GM23338 (cell line): ENCODE measurements at regions not wholly inside any gene's neighbourhood (a gene's known extent, or its start where the extent isn't known, plus 50 kb on each side); places are given as distances from the start of the nearest gene placed in this dataset.

Source experiments
- ATAC-seq: fragments of 200-7000 bp; cut with Tn5 transposase; 3 replicates; pipeline ENCODE4 v1.9.1; 2020
- DNase-seq: peaks from one replicate; pipeline ENCODE4 v3.0.0-alpha.2; 2015; ENCODE audit warnings: low spot score
- H2AFZ ChIP-seq: fragments of 200-600 bp; sonication (generic); 2 replicates; pipeline ENCODE4 v1.8.0; 2016; ENCODE audit warnings: antibody characterized with exemption, mild to moderate bottlenecking, moderate library complexity
- H3F3A ChIP-seq: fragments of 200-600 bp; sonication (generic); replicated peaks from 2 replicates; pipeline ENCODE4 v1.8.0; 2017; ENCODE audit warnings: antibody characterized with exemption, mixed run types, low read depth
- H3K27ac ChIP-seq: fragments of 200-600 bp; sonication (generic); 2 replicates; pipeline ENCODE4 v1.6.1; 2016; ENCODE audit warnings: low read depth
- H3K27me3 ChIP-seq: fragments of 200-600 bp; sonication (generic); 2 replicates; pipeline ENCODE4 v1.8.0; 2016; ENCODE audit warnings: mild to moderate bottlenecking, mixed run types, moderate library complexity; ENCODE audit not compliant: insufficient read depth
- H3K36me3 ChIP-seq: fragments of 200-600 bp; sonication (generic); 2 replicates; pipeline ENCODE4 v1.8.0; 2016; ENCODE audit warnings: mild to moderate bottlenecking; ENCODE audit not compliant: insufficient read depth
- H3K4me1 ChIP-seq: fragments of 200-600 bp; sonication (generic); 2 replicates; pipeline ENCODE4 v1.8.0; 2016; ENCODE audit warnings: mild to moderate bottlenecking, moderate library complexity; ENCODE audit not compliant: insufficient read depth
- H3K4me2 ChIP-seq: fragments of 200-600 bp; sonication (generic); 2 replicates; pipeline ENCODE4 v1.7.1; 2017; ENCODE audit warnings: mixed run types
- H3K4me3 ChIP-seq: fragments of 200-600 bp; sonication (generic); 2 replicates; pipeline ENCODE4 v1.6.1; 2016; ENCODE audit warnings: mixed run types
- H3K79me2 ChIP-seq: fragments of 200-600 bp; sonication (generic); replicated peaks from 2 replicates; pipeline ENCODE4 v1.8.0; 2017; ENCODE audit warnings: mild to moderate bottlenecking; ENCODE audit not compliant: insufficient read depth
- H3K9me2 ChIP-seq: fragments of 200-600 bp; sonication (generic); 2 replicates; pipeline ENCODE4 v1.8.0; 2017; ENCODE audit not compliant: insufficient read depth
- H4K20me1 ChIP-seq: fragments of 200-600 bp; sonication (generic); replicated peaks from 2 replicates; pipeline ENCODE4 v1.8.0; 2017; ENCODE audit warnings: mild to moderate bottlenecking; ENCODE audit not compliant: insufficient read depth
- H3K27ac Mint-ChIP-seq: 2 replicates; pipeline ENCODE4 v1.8.0; 2020; ENCODE audit warnings: inconsistent platforms, mild to moderate bottlenecking, moderate library complexity, mixed read lengths
- H3K27me3 Mint-ChIP-seq: 3 replicates; pipeline ENCODE4 v1.8.0; 2022; ENCODE audit warnings: low read depth, mild to moderate bottlenecking, moderate library complexity, mixed read lengths, inconsistent platforms; ENCODE audit not compliant: insufficient read depth, poor library complexity
- H3K36me3 Mint-ChIP-seq: 3 replicates; pipeline ENCODE4 v1.8.0; 2021; ENCODE audit warnings: low read depth, mild to moderate bottlenecking, inconsistent platforms, moderate library complexity, mixed read lengths
- H3K4me1 Mint-ChIP-seq: 3 replicates; pipeline ENCODE4 v1.8.0; 2020; ENCODE audit warnings: mild to moderate bottlenecking, inconsistent platforms, mixed read lengths
- H3K4me3 Mint-ChIP-seq: 3 replicates; pipeline ENCODE4 v1.8.0; 2021; ENCODE audit warnings: moderate library complexity, mild to moderate bottlenecking, inconsistent platforms, mixed read lengths
- H3K9me3 Mint-ChIP-seq: 3 replicates; pipeline ENCODE4 v1.8.0; 2020; ENCODE audit warnings: moderate library complexity, mild to moderate bottlenecking, inconsistent platforms, mixed read lengths
- CREB1 ChIP-seq: fragments of 250-450 bp; sonication (Bioruptor Pico); IDR thresholded peaks from 2 replicates; pipeline ENCODE4 v1.5.0; 2020; ENCODE audit warnings: low read depth, mild to moderate bottlenecking, moderate library complexity
- EZH2 ChIP-seq: fragments of 200-600 bp; sonication (generic); IDR thresholded peaks from one replicate; pipeline ENCODE4 v1.8.0; 2017; ENCODE audit warnings: antibody characterized with exemption, mild to moderate bottlenecking, low read depth; ENCODE audit not compliant: unreplicated experiment
- EZH2phosphoT487 ChIP-seq: fragments of 200-600 bp; sonication (generic); IDR thresholded peaks from one replicate; pipeline ENCODE4 v1.8.1; 2018; ENCODE audit warnings: antibody characterized with exemption; ENCODE audit not compliant: unreplicated experiment
- JUNB ChIP-seq: IDR thresholded peaks from one replicate; pipeline ENCODE4 v1.6.1; 2016; ENCODE audit warnings: antibody characterized with exemption; ENCODE audit not compliant: unreplicated experiment
- NANOG ChIP-seq: IDR thresholded peaks from 2 replicates; pipeline ENCODE4 v1.6.1; 2016; ENCODE audit warnings: antibody characterized with exemption, borderline replicate concordance
- POLR2AphosphoS5 ChIP-seq: IDR thresholded peaks from 2 replicates; pipeline ENCODE4 v1.6.1; 2016; ENCODE audit warnings: antibody characterized with exemption, low read depth
- STAT1 ChIP-seq: IDR thresholded peaks from one replicate; pipeline ENCODE4 v1.6.1; 2016; ENCODE audit warnings: antibody characterized with exemption; ENCODE audit not compliant: unreplicated experiment
- ZNF114 ChIP-seq: fragments of 250-450 bp; sonication (Bioruptor Pico); IDR thresholded peaks from 2 replicates; pipeline ENCODE4 v1.5.0; 2020; ENCODE audit warnings: mild to moderate bottlenecking, moderate library complexity
- ZNF331 ChIP-seq: fragments of 250-450 bp; sonication (Bioruptor Pico); IDR thresholded peaks from 2 replicates; pipeline ENCODE4 v1.5.0; 2020; ENCODE audit warnings: low read depth, mild to moderate bottlenecking, moderate library complexity
- TF ChIP-seq, protein P1 (sequence below): IDR thresholded peaks from 2 replicates; pipeline ENCODE4 v1.6.1; 2016; ENCODE audit warnings: antibody characterized with exemption
- TF ChIP-seq, protein P2 (sequence below): fragments of 250-450 bp; sonication (Bioruptor Pico); IDR thresholded peaks from 2 replicates; pipeline ENCODE4 v1.5.0; 2020; ENCODE audit warnings: mild to moderate bottlenecking, moderate library complexity
- TF ChIP-seq, protein P3 (sequence below), 2 experiments: fragments of 200-600 bp in 1 of 2; sonication (generic) in 1 of 2; conservative IDR thresholded peaks; 2 replicates each; pipeline versions ENCODE4 v1.5.1 to v1.6.1; 2016 to 2017; ENCODE audit warnings: antibody characterized with exemption in 2 of 2, low read depth in 2 of 2, mild to moderate bottlenecking in 2 of 2, moderate library complexity in 1 of 2
- TF ChIP-seq, protein P4 (sequence below): IDR thresholded peaks from one replicate; pipeline ENCODE4 v1.6.1; 2018; ENCODE audit warnings: antibody characterized with exemption; ENCODE audit not compliant: unreplicated experiment

DNA sequence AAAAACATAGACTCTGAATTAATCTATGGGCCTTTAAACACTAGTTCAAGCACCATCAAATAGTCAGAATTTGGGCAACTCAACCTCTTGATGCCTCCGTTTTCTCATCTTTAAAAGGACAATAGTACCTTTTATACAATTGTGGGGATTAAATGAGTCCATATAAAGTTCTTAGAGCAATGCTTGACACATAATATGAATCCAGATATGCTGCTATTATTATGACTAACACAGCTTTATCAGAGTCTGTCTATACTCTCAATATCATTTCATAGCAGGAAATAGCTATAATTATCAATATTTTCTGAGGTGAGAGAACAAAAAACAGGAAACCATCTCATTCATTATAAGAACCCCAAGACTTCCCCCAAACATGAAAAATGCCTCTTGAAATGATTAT lies 430.5 kb upstream of the XYLT1 start (continued):
- TF ChIP-seq, protein P1, sequence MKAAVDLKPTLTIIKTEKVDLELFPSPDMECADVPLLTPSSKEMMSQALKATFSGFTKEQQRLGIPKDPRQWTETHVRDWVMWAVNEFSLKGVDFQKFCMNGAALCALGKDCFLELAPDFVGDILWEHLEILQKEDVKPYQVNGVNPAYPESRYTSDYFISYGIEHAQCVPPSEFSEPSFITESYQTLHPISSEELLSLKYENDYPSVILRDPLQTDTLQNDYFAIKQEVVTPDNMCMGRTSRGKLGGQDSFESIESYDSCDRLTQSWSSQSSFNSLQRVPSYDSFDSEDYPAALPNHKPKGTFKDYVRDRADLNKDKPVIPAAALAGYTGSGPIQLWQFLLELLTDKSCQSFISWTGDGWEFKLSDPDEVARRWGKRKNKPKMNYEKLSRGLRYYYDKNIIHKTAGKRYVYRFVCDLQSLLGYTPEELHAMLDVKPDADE: no peak
- no peak for TF ChIP-seq JUNB
- no peak for TF ChIP-seq NANOG
- no peak for TF ChIP-seq POLR2AphosphoS5
- TF ChIP-seq EZH2phosphoT487: no peak

DNA sequence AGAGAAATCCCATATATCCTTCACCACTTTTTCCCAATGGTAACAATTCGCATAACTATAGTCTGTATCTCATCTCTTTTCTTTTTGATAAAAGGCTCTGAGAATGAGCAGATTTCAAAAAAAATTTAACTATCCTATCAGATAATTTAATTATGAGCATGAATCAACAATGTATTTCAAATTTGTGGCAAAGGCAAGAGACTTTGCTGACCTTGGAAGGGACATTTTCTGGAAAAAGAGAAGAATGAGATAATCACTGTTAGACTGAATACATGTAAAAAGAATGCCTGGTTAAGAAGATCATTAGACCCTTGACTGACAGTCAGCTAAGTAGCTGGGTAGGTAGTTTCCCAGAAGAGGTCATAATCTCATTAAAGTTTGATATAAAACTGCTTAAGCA lies 428.4 kb upstream of the XYLT1 start:
- DNase-seq: no peak
- Mint-ChIP-seq H3K27me3 (no peaks in the 10 kb centered on the region), H3K4me3 (no peak overlapping the region), H3K27ac (no peak overlapping the region), H3K36me3 (no peaks in the 10 kb centered on the region), H3K9me3 (peaks cover 3% of the 10 kb centered on the region; the same call in 1 of the 3 replicates), H3K4me1 (no peaks in the 10 kb centered on the region)
- H3K27ac ChIP-seq: no peak overlapping the region
- H3K4me1 ChIP-seq: no peaks in the 10 kb centered on the region
- no peaks in the 10 kb centered on the region for H3F3A ChIP-seq
- no peaks in the 10 kb centered on the region for H3K27me3 ChIP-seq
- H3K36me3 ChIP-seq: no peaks in the 10 kb centered on the region
- no peak for ATAC-seq
- no peaks in the 10 kb centered on the region for H4K20me1 ChIP-seq
- H3K9me2 ChIP-seq: peaks cover 5% of the 10 kb centered on the region; the same call in 1 of the 2 replicates
- no peaks in the 10 kb centered on the region for H3K79me2 ChIP-seq
- no peak overlapping the region for H3K4me2 ChIP-seq
- no peak overlapping the region for H2AFZ ChIP-seq
- no peak overlapping the region for H3K4me3 ChIP-seq
- TF ChIP-seq, protein P2, sequence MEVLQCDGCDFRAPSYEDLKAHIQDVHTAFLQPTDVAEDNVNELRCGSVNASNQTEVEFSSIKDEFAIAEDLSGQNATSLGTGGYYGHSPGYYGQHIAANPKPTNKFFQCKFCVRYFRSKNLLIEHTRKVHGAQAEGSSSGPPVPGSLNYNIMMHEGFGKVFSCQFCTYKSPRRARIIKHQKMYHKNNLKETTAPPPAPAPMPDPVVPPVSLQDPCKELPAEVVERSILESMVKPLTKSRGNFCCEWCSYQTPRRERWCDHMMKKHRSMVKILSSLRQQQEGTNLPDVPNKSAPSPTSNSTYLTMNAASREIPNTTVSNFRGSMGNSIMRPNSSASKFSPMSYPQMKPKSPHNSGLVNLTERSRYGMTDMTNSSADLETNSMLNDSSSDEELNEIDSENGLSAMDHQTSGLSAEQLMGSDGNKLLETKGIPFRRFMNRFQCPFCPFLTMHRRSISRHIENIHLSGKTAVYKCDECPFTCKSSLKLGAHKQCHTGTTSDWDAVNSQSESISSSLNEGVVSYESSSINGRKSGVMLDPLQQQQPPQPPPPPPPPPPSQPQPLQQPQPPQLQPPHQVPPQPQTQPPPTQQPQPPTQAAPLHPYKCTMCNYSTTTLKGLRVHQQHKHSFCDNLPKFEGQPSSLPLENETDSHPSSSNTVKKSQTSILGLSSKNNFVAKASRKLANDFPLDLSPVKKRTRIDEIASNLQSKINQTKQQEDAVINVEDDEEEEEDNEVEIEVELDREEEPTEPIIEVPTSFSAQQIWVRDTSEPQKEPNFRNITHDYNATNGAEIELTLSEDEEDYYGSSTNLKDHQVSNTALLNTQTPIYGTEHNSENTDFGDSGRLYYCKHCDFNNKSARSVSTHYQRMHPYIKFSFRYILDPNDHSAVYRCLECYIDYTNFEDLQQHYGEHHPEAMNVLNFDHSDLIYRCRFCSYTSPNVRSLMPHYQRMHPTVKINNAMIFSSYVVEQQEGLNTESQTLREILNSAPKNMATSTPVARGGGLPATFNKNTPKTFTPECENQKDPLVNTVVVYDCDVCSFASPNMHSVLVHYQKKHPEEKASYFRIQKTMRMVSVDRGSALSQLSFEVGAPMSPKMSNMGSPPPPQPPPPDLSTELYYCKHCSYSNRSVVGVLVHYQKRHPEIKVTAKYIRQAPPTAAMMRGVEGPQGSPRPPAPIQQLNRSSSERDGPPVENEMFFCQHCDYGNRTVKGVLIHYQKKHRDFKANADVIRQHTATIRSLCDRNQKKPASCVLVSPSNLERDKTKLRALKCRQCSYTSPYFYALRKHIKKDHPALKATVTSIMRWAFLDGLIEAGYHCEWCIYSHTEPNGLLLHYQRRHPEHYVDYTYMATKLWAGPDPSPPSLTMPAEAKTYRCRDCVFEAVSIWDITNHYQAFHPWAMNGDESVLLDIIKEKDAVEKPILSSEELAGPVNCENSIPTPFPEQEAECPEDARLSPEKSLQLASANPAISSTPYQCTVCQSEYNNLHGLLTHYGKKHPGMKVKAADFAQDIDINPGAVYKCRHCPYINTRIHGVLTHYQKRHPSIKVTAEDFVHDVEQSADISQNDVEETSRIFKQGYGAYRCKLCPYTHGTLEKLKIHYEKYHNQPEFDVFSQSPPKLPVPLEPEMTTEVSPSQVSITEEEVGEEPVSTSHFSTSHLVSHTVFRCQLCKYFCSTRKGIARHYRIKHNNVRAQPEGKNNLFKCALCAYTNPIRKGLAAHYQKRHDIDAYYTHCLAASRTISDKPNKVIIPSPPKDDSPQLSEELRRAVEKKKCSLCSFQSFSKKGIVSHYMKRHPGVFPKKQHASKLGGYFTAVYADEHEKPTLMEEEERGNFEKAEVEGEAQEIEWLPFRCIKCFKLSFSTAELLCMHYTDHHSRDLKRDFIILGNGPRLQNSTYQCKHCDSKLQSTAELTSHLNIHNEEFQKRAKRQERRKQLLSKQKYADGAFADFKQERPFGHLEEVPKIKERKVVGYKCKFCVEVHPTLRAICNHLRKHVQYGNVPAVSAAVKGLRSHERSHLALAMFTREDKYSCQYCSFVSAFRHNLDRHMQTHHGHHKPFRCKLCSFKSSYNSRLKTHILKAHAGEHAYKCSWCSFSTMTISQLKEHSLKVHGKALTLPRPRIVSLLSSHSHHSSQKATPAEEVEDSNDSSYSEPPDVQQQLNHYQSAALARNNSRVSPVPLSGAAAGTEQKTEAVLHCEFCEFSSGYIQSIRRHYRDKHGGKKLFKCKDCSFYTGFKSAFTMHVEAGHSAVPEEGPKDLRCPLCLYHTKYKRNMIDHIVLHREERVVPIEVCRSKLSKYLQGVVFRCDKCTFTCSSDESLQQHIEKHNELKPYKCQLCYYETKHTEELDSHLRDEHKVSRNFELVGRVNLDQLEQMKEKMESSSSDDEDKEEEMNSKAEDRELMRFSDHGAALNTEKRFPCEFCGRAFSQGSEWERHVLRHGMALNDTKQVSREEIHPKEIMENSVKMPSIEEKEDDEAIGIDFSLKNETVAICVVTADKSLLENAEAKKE (CRISPR knock-in tag): no peak
- no peak for TF ChIP-seq POLR2AphosphoS5
- TF ChIP-seq EZH2phosphoT487: no peak
- no peak for TF ChIP-seq EZH2
- no peak for TF ChIP-seq JUNB
- no peak for TF ChIP-seq STAT1
- no peak for TF ChIP-seq CREB1 (CRISPR knock-in tag)
- TF ChIP-seq ZNF331 (CRISPR knock-in tag): no peak
- TF ChIP-seq ZNF114: no peak
- no peak for TF ChIP-seq NANOG
- TF ChIP-seq, protein P3, sequence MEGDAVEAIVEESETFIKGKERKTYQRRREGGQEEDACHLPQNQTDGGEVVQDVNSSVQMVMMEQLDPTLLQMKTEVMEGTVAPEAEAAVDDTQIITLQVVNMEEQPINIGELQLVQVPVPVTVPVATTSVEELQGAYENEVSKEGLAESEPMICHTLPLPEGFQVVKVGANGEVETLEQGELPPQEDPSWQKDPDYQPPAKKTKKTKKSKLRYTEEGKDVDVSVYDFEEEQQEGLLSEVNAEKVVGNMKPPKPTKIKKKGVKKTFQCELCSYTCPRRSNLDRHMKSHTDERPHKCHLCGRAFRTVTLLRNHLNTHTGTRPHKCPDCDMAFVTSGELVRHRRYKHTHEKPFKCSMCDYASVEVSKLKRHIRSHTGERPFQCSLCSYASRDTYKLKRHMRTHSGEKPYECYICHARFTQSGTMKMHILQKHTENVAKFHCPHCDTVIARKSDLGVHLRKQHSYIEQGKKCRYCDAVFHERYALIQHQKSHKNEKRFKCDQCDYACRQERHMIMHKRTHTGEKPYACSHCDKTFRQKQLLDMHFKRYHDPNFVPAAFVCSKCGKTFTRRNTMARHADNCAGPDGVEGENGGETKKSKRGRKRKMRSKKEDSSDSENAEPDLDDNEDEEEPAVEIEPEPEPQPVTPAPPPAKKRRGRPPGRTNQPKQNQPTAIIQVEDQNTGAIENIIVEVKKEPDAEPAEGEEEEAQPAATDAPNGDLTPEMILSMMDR (conservative IDR thresholded peaks at IDR 0.05; ENCODE audit: low read depth in 2 of 2): no peak
- TF ChIP-seq, protein P4, sequence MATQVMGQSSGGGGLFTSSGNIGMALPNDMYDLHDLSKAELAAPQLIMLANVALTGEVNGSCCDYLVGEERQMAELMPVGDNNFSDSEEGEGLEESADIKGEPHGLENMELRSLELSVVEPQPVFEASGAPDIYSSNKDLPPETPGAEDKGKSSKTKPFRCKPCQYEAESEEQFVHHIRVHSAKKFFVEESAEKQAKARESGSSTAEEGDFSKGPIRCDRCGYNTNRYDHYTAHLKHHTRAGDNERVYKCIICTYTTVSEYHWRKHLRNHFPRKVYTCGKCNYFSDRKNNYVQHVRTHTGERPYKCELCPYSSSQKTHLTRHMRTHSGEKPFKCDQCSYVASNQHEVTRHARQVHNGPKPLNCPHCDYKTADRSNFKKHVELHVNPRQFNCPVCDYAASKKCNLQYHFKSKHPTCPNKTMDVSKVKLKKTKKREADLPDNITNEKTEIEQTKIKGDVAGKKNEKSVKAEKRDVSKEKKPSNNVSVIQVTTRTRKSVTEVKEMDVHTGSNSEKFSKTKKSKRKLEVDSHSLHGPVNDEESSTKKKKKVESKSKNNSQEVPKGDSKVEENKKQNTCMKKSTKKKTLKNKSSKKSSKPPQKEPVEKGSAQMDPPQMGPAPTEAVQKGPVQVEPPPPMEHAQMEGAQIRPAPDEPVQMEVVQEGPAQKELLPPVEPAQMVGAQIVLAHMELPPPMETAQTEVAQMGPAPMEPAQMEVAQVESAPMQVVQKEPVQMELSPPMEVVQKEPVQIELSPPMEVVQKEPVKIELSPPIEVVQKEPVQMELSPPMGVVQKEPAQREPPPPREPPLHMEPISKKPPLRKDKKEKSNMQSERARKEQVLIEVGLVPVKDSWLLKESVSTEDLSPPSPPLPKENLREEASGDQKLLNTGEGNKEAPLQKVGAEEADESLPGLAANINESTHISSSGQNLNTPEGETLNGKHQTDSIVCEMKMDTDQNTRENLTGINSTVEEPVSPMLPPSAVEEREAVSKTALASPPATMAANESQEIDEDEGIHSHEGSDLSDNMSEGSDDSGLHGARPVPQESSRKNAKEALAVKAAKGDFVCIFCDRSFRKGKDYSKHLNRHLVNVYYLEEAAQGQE: no peak
